ENCODE measurements at regions not wholly inside any gene's neighbourhood (a gene's known extent, or its start where the extent isn't known, plus 50 kb on each side); places are given as distances from the start of the nearest gene placed in this dataset.

DNA sequence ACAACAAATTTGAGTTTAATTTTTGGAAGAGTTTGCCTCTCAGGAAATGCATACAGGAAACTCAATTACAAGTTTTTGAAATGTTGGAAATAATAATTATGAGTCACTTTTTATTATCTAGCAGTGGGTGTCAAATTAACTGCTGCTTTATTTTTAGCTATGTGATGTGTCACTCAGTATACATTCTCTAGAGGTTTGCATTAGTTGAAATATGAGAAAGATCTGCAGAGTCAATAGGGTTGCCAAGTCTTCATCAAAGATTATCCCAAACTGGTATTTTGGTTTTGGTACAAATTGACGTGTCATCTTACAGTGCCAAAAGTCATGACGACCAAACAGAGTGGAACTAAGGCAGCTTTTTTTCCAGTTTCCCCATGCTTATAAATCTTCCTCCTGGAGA is 54.3 kb upstream of the DIPK1A start:
- ATAC-seq, result peak; percentile 70
- TF ChIP-seq, protein P1, sequence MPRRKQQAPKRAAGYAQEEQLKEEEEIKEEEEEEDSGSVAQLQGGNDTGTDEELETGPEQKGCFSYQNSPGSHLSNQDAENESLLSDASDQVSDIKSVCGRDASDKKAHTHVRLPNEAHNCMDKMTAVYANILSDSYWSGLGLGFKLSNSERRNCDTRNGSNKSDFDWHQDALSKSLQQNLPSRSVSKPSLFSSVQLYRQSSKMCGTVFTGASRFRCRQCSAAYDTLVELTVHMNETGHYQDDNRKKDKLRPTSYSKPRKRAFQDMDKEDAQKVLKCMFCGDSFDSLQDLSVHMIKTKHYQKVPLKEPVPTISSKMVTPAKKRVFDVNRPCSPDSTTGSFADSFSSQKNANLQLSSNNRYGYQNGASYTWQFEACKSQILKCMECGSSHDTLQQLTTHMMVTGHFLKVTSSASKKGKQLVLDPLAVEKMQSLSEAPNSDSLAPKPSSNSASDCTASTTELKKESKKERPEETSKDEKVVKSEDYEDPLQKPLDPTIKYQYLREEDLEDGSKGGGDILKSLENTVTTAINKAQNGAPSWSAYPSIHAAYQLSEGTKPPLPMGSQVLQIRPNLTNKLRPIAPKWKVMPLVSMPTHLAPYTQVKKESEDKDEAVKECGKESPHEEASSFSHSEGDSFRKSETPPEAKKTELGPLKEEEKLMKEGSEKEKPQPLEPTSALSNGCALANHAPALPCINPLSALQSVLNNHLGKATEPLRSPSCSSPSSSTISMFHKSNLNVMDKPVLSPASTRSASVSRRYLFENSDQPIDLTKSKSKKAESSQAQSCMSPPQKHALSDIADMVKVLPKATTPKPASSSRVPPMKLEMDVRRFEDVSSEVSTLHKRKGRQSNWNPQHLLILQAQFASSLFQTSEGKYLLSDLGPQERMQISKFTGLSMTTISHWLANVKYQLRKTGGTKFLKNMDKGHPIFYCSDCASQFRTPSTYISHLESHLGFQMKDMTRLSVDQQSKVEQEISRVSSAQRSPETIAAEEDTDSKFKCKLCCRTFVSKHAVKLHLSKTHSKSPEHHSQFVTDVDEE (CRISPR knock-in tag; IDR thresholded peaks at IDR 0.05), result no peak
- TF ChIP-seq ISL1 (CRISPR knock-in tag; IDR thresholded peaks at IDR 0.05) (no peak), ZFP3 (CRISPR knock-in tag; IDR thresholded peaks at IDR 0.05) (no peak), ZC3H10 (CRISPR knock-in tag; IDR thresholded peaks at IDR 0.05) (no peak), RARB (CRISPR knock-in tag; IDR thresholded peaks at IDR 0.05) (no peak), ZFP30 (CRISPR knock-in tag; IDR thresholded peaks at IDR 0.05) (no peak), TOX (CRISPR knock-in tag; IDR thresholded peaks at IDR 0.05; ENCODE audit: borderline replicate concordance) (no peak), ZNF70 (CRISPR knock-in tag; IDR thresholded peaks at IDR 0.05) (no peak), BACH2 (CRISPR knock-in tag; IDR thresholded peaks at IDR 0.05; ENCODE audit: borderline replicate concordance) (no peak), OSR1 (CRISPR knock-in tag; IDR thresholded peaks at IDR 0.05) (no peak), ZNF565 (CRISPR knock-in tag; conservative IDR thresholded peaks at IDR 0.05; ENCODE audit: low read depth) (no peak), CSDC2 (CRISPR knock-in tag; IDR thresholded peaks at IDR 0.05) (no peak)
- TF ChIP-seq, protein P2, sequence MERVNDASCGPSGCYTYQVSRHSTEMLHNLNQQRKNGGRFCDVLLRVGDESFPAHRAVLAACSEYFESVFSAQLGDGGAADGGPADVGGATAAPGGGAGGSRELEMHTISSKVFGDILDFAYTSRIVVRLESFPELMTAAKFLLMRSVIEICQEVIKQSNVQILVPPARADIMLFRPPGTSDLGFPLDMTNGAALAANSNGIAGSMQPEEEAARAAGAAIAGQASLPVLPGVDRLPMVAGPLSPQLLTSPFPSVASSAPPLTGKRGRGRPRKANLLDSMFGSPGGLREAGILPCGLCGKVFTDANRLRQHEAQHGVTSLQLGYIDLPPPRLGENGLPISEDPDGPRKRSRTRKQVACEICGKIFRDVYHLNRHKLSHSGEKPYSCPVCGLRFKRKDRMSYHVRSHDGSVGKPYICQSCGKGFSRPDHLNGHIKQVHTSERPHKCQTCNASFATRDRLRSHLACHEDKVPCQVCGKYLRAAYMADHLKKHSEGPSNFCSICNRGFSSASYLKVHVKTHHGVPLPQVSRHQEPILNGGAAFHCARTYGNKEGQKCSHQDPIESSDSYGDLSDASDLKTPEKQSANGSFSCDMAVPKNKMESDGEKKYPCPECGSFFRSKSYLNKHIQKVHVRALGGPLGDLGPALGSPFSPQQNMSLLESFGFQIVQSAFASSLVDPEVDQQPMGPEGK (CRISPR knock-in tag; IDR thresholded peaks at IDR 0.05; ENCODE audit: borderline replicate concordance), result no peak
- TF ChIP-seq, protein P3, sequence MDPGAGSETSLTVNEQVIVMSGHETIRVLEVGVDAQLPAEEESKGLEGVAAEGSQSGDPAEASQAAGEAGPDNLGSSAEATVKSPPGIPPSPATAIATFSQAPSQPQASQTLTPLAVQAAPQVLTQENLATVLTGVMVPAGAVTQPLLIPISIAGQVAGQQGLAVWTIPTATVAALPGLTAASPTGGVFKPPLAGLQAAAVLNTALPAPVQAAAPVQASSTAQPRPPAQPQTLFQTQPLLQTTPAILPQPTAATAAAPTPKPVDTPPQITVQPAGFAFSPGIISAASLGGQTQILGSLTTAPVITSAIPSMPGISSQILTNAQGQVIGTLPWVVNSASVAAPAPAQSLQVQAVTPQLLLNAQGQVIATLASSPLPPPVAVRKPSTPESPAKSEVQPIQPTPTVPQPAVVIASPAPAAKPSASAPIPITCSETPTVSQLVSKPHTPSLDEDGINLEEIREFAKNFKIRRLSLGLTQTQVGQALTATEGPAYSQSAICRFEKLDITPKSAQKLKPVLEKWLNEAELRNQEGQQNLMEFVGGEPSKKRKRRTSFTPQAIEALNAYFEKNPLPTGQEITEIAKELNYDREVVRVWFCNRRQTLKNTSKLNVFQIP (CRISPR knock-in tag; IDR thresholded peaks at IDR 0.05; ENCODE audit: borderline replicate concordance, low read depth), result no peak
- TF ChIP-seq, protein P4, sequence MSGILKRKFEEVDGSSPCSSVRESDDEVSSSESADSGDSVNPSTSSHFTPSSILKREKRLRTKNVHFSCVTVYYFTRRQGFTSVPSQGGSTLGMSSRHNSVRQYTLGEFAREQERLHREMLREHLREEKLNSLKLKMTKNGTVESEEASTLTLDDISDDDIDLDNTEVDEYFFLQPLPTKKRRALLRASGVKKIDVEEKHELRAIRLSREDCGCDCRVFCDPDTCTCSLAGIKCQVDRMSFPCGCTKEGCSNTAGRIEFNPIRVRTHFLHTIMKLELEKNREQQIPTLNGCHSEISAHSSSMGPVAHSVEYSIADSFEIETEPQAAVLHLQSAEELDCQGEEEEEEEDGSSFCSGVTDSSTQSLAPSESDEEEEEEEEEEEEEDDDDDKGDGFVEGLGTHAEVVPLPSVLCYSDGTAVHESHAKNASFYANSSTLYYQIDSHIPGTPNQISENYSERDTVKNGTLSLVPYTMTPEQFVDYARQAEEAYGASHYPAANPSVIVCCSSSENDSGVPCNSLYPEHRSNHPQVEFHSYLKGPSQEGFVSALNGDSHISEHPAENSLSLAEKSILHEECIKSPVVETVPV (CRISPR knock-in tag; IDR thresholded peaks at IDR 0.05), result no peak

DNA sequence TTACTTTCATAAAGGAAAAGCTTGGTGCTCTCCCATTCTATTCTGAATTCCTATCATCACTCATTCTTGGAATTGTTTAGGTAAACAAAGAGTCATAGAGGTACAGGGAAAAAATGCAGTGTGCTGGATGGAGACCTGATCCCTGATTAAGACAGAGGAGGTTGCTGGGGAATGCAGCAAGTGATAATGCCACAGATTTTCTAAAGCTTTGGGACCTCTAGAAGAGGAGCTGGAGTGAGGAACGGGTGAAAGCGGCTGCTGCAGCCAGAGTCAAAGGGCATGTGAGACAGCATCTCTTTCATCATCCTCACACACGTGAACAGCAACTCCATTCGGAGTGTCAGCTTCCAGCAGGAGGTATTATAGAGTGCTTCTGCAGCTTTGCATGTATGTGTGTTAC is 54.9 kb upstream of the DIPK1A start:
- no peak; the same call in 1 of the 3 replicates for ATAC-seq
- TF ChIP-seq, protein P3 (CRISPR knock-in tag; IDR thresholded peaks at IDR 0.05; ENCODE audit: borderline replicate concordance, low read depth), result no peak
- TF ChIP-seq SNAI2 (CRISPR knock-in tag; IDR thresholded peaks at IDR 0.05) (no peak), BACH2 (CRISPR knock-in tag; IDR thresholded peaks at IDR 0.05; ENCODE audit: borderline replicate concordance) (no peak), CSDC2 (CRISPR knock-in tag; IDR thresholded peaks at IDR 0.05) (no peak), ARNTL (CRISPR knock-in tag; IDR thresholded peaks at IDR 0.05; ENCODE audit: borderline replicate concordance, low read depth) (no peak), OSR1 (CRISPR knock-in tag; IDR thresholded peaks at IDR 0.05) (no peak), GLIS3 (CRISPR knock-in tag; IDR thresholded peaks at IDR 0.05) (no peak), ZNF565 (CRISPR knock-in tag; conservative IDR thresholded peaks at IDR 0.05; ENCODE audit: low read depth) (no peak), TOX (CRISPR knock-in tag; IDR thresholded peaks at IDR 0.05; ENCODE audit: borderline replicate concordance) (no peak), RARB (CRISPR knock-in tag; IDR thresholded peaks at IDR 0.05) (no peak), PPARA (CRISPR knock-in tag; IDR thresholded peaks at IDR 0.05; ENCODE audit: borderline replicate concordance) (no peak), ZC3H10 (CRISPR knock-in tag; IDR thresholded peaks at IDR 0.05) (no peak)
- TF ChIP-seq, protein P4 (CRISPR knock-in tag; IDR thresholded peaks at IDR 0.05), result no peak

All from SK-N-SH treated with all-trans-retinoic acid at 6 μM for 48 hours (cell line).